ENCODE measurements at regions not wholly inside any gene's neighbourhood (a gene's known extent, or its start where the extent isn't known, plus 50 kb on each side); places are given as distances from the start of the nearest gene placed in this dataset.

- no peak for ATAC-seq
- Histone ChIP-seq H3K4me2 (ENCODE audit: insufficient read depth, low read length) (no peak overlapping the region), H3K27me3 (ENCODE audit: control insufficient read depth in 2 of 2, insufficient read depth in 2 of 2, low read length in 2 of 2) (no peaks in the 10 kb centered on the region)
Observed at GRCh38 chr12:85626784-85627171, 209.4 kb downstream of the RASSF9 start.

More at GRCh38 chr12:85626784-85627171, 209.4 kb downstream of the RASSF9 start:
- Histone ChIP-seq H4K20me1 (replicated peaks; ENCODE audit: control insufficient read depth, insufficient read depth, low read length) (no peaks in the 10 kb centered on the region), H3K27ac (ENCODE audit: extremely low read depth, low read depth, low read length) (no peak overlapping the region), H3K4me1 (replicated peaks in 1 of 2; ENCODE audit: control insufficient read depth in 2 of 2, insufficient read depth in 2 of 2, low read length in 2 of 2) (no peaks in the 10 kb centered on the region), H3K36me3 (ENCODE audit: control insufficient read depth, insufficient read depth, low read length) (no peaks in the 10 kb centered on the region), H3K9me1 (ENCODE audit: control insufficient read depth, insufficient read depth, low read length) (no peaks in the 10 kb centered on the region), H3K79me2 (ENCODE audit: control insufficient read depth, insufficient read depth, low read length) (no peaks in the 10 kb centered on the region), H3K9ac (ENCODE audit: insufficient read depth in 1 of 2, low read depth in 2 of 2, low read length in 2 of 2) (no peak overlapping the region), H3K9me3 (replicated peaks; ENCODE audit: control insufficient read depth, insufficient read depth, low read depth, low read length) (no peaks in the 10 kb centered on the region), H3K4me3 (no peak overlapping the region), H2AFZ (ENCODE audit: low read depth, low read length) (no peak overlapping the region)
- no TSS peak for BruUV-seq (replicated peaks)
- FAIRE-seq (no peak), DNase-seq (ENCODE audit: extremely low read depth in 1 of 4, low spot score in 3 of 4) (no peak)
- ChIA-PET CTCF (ENCODE audit: low intra/inter-chr PET ratio) (no interaction called here), POLR2A (no interaction called here)
- intact Hi-C loops (cut with micrococcal nuclease) (no loop called here), in situ Hi-C loops (cut with MboI) (no loop called here)
- 0% methylated on average over 1 of the region's 1 CpG for WGBS (ENCODE audit: insufficient coverage, low coverage, missing lambda C conversion rate)
- no peak for TF ChIP-seq KAT7 (CRISPR knock-in tag; IDR thresholded peaks at IDR 0.05; ENCODE audit: borderline replicate concordance)
- TF ChIP-seq PHF20 (IDR thresholded peaks at IDR 0.05; ENCODE audit: partially characterized antibody) = no peak
- TF ChIP-seq, protein P1, sequence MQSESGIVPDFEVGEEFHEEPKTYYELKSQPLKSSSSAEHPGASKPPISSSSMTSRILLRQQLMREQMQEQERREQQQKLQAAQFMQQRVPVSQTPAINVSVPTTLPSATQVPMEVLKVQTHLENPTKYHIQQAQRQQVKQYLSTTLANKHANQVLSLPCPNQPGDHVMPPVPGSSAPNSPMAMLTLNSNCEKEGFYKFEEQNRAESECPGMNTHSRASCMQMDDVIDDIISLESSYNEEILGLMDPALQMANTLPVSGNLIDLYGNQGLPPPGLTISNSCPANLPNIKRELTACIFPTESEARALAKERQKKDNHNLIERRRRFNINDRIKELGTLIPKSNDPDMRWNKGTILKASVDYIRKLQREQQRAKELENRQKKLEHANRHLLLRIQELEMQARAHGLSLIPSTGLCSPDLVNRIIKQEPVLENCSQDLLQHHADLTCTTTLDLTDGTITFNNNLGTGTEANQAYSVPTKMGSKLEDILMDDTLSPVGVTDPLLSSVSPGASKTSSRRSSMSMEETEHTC (IDR thresholded peaks at IDR 0.05) = no peak
- no peak for TF ChIP-seq TCF3 (CRISPR knock-in tag; IDR thresholded peaks at IDR 0.05)
- no peak for TF ChIP-seq TAF1 (IDR thresholded peaks at IDR 0.05; ENCODE audit: control insufficient read depth, extremely low read depth, insufficient read depth, low read length, severe bottlenecking)
- TF ChIP-seq, protein P2, sequence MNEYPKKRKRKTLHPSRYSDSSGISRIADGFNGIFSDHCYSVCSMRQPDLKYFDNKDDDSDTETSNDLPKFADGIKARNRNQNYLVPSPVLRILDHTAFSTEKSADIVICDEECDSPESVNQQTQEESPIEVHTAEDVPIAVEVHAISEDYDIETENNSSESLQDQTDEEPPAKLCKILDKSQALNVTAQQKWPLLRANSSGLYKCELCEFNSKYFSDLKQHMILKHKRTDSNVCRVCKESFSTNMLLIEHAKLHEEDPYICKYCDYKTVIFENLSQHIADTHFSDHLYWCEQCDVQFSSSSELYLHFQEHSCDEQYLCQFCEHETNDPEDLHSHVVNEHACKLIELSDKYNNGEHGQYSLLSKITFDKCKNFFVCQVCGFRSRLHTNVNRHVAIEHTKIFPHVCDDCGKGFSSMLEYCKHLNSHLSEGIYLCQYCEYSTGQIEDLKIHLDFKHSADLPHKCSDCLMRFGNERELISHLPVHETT (CRISPR knock-in tag; conservative IDR thresholded peaks at IDR 0.05 in 1 of 2, IDR thresholded peaks at IDR 0.05 in 1 of 2) = no peak
- TF ChIP-seq ELF1 (tag; IDR thresholded peaks at IDR 0.05) = no peak
- no peak for TF ChIP-seq BCL6 (CRISPR knock-in tag; IDR thresholded peaks at IDR 0.05)
- TF ChIP-seq NFE2 (IDR thresholded peaks at IDR 0.05; ENCODE audit: low read depth) = no peak
- no peak for TF ChIP-seq ZSCAN32 (CRISPR knock-in tag; IDR thresholded peaks at IDR 0.05)

Data from K562 (cell line).